ENCODE measurements at regions not wholly inside any gene's neighbourhood (a gene's known extent, or its start where the extent isn't known, plus 50 kb on each side); places are given as distances from the start of the nearest gene placed in this dataset.

DNA sequence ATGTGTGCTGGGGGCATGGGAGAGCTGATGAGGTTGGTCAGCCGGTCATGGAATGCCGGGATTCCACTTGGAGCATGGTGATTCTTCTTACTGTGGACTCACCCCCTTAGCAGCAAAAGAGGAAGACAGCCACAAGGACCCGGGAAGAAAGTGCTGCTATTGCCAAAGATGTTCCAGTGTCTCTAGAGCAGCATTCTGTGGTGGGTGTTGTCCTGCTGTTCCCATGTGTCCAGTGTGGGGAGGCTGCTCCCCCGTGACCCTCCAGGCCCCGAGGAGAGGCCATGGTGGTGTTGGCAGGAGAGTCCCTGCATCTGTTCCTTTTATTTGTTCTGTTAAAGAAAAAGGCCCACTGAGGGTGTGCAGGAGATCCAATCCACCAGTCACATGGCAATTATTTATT, 499.4 kb downstream of the RPS24 start:
- H3K4me1 ChIP-seq (ENCODE audit: control insufficient read depth in 3 of 3, insufficient read depth in 3 of 3, low read length in 3 of 3): no peaks in the 10 kb centered on the region
- no peak overlapping the region for H3K9ac ChIP-seq (ENCODE audit: low read depth in 1 of 3, low read length in 3 of 3)
- H3K36me3 ChIP-seq (ENCODE audit: control insufficient read depth in 3 of 3, insufficient read depth in 3 of 3, low read length in 3 of 3): no peaks in the 10 kb centered on the region
- H3K9me3 ChIP-seq (ENCODE audit: control insufficient read depth in 3 of 3, low read length in 3 of 3): no peaks in the 10 kb centered on the region
- no peak overlapping the region for H3K4me3 ChIP-seq (ENCODE audit: low read length in 3 of 3)
- H3K27me3 ChIP-seq (ENCODE audit: control insufficient read depth in 3 of 3, insufficient read depth in 3 of 3, low read length in 3 of 3): no peaks in the 10 kb centered on the region
- H3K27ac ChIP-seq (ENCODE audit: low read depth, low read length): no peak overlapping the region

DNA sequence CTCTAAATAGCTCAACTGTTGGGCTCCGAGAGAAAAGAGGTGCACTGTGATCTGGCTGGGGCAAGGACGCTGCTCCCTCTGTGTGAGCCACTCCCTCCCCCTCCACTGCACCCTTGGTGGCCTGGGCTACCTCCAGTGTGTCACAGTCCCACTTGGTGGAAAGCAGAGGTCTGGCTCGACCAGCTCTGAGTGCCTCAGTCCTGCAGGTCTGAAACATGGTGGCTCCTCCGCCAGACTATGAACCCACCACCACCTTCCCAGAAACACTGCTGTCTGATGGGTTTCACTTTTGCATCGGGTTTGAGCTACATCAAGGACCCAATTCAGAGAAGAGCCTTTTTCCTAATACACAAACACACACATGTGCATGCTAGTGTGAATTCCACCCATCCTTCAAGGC, 500.1 kb downstream of the RPS24 start:
- Histone ChIP-seq H3K27me3 (ENCODE audit: control insufficient read depth in 3 of 3, insufficient read depth in 3 of 3, low read length in 3 of 3) (no peaks in the 10 kb centered on the region), H3K9me3 (ENCODE audit: control insufficient read depth in 3 of 3, low read length in 3 of 3) (no peaks in the 10 kb centered on the region), H3K4me1 (ENCODE audit: control insufficient read depth in 3 of 3, insufficient read depth in 3 of 3, low read length in 3 of 3) (no peaks in the 10 kb centered on the region), H3K36me3 (ENCODE audit: control insufficient read depth in 3 of 3, insufficient read depth in 3 of 3, low read length in 3 of 3) (no peaks in the 10 kb centered on the region), H3K4me3 (ENCODE audit: low read length in 3 of 3) (no peak overlapping the region), H3K27ac (ENCODE audit: low read depth, low read length) (no peak overlapping the region), H3K9ac (ENCODE audit: low read depth in 1 of 3, low read length in 3 of 3) (no peak overlapping the region)

DNA sequence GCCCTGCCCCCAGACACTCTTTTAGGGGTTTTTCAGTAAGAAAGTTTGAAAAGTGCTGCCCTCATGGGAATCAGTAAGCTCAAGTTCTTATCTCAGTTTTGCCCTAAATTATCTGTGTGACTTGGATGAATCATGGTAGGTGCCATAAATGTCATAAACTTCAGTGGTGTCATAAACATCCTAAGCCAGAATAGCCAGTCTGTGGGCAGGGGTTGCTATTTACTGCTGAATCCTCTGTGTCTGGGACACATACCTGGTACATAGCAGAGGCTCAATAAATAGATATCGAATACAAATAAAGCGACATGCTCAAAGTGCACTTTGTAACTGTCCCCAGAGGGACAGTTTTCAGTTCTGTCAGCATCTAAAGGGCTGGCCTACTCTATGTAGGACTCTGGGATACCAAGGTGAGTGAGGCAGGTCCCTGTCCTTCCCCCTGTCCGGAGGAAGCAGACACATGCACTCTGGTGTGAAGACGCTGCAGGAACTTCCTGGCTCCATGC, 502.1 kb downstream of the RPS24 start:
- Histone ChIP-seq H3K36me3 (ENCODE audit: control insufficient read depth in 3 of 3, insufficient read depth in 3 of 3, low read length in 3 of 3) (no peaks in the 10 kb centered on the region), H3K27me3 (ENCODE audit: control insufficient read depth in 3 of 3, insufficient read depth in 3 of 3, low read length in 3 of 3) (no peaks in the 10 kb centered on the region), H3K27ac (ENCODE audit: low read depth, low read length) (no peak overlapping the region), H3K9me3 (ENCODE audit: control insufficient read depth in 3 of 3, low read length in 3 of 3) (no peaks in the 10 kb centered on the region), H3K9ac (ENCODE audit: low read depth in 1 of 3, low read length in 3 of 3) (no peak overlapping the region), H3K4me3 (ENCODE audit: low read length in 3 of 3) (no peak overlapping the region), H3K4me1 (ENCODE audit: control insufficient read depth in 3 of 3, insufficient read depth in 3 of 3, low read length in 3 of 3) (no peaks in the 10 kb centered on the region)

DNA sequence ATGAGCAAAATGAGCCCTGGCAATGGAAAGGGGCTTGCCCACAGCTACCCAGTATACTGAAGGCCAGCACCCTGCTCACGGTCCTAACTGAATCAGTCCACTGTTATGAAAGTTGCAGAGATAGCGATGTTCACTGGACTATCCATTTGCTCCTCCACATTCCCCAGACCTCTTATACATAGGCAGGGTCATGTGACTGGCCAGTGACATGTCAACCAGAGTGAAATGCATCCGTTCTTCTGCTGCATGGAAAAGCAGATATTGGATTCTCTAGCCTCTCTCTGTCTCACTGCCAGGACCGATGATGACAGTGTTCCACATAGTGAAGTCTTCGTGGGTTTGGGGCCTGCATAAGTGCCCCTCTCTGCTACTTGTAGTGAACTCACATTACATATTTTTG, 503.4 kb downstream of the RPS24 start:
- H3K36me3 ChIP-seq (ENCODE audit: control insufficient read depth in 3 of 3, insufficient read depth in 3 of 3, low read length in 3 of 3): no peaks in the 10 kb centered on the region
- H3K27ac ChIP-seq (ENCODE audit: low read depth, low read length): no peak overlapping the region
- H3K27me3 ChIP-seq (ENCODE audit: control insufficient read depth in 3 of 3, insufficient read depth in 3 of 3, low read length in 3 of 3): no peaks in the 10 kb centered on the region
- H3K9me3 ChIP-seq (ENCODE audit: control insufficient read depth in 3 of 3, low read length in 3 of 3): no peaks in the 10 kb centered on the region
- peaks cover 4 to 9% (median 8%) of the 10 kb centered on the region in 3 donors for H3K4me1 ChIP-seq (ENCODE audit: control insufficient read depth in 3 of 3, insufficient read depth in 3 of 3, low read length in 3 of 3)
- H3K9ac ChIP-seq (ENCODE audit: low read depth in 1 of 3, low read length in 3 of 3): no peak overlapping the region
- no peak overlapping the region for H3K4me3 ChIP-seq (ENCODE audit: low read length in 3 of 3)

DNA sequence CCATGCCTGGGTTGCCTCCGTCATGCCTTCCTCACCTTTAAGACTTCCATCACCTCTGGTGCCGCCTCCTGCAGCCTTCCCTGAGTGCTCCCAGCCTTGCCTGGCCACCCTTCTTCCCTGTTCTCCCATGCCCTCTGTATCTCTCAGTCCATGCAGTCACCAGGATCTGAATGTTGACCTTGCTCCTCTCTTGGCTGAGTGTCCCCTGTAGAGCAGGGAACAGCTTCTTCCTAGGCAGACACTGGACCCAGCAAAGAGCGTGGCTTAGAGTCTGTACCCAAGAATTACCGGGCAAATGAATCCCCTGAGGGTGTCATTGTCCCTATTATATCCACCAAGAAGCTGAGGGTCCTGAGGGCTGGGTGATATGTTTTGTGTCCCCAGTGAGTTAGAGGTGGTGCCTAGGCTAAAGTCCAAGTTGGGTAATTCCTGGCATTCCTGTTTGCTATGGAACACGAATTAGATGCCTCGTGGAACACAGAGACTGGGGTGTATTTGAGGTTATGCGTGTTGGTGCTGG, 505.6 kb downstream of the RPS24 start:
- H3K4me1 ChIP-seq (ENCODE audit: control insufficient read depth in 3 of 3, insufficient read depth in 3 of 3, low read length in 3 of 3): peaks cover 23 to 32% (median 28%) of the 10 kb centered on the region in 3 donors
- no peaks in the 10 kb centered on the region for H3K9me3 ChIP-seq (ENCODE audit: control insufficient read depth in 3 of 3, low read length in 3 of 3)
- no peak overlapping the region for H3K27ac ChIP-seq (ENCODE audit: low read depth, low read length)
- H3K27me3 ChIP-seq (ENCODE audit: control insufficient read depth in 3 of 3, insufficient read depth in 3 of 3, low read length in 3 of 3): no peaks in the 10 kb centered on the region
- H3K36me3 ChIP-seq (ENCODE audit: control insufficient read depth in 3 of 3, insufficient read depth in 3 of 3, low read length in 3 of 3): no peaks in the 10 kb centered on the region
- H3K4me3 ChIP-seq (ENCODE audit: low read length in 3 of 3): no peak overlapping the region
- H3K9ac ChIP-seq (ENCODE audit: low read depth in 1 of 3, low read length in 3 of 3): no peak overlapping the region

DNA sequence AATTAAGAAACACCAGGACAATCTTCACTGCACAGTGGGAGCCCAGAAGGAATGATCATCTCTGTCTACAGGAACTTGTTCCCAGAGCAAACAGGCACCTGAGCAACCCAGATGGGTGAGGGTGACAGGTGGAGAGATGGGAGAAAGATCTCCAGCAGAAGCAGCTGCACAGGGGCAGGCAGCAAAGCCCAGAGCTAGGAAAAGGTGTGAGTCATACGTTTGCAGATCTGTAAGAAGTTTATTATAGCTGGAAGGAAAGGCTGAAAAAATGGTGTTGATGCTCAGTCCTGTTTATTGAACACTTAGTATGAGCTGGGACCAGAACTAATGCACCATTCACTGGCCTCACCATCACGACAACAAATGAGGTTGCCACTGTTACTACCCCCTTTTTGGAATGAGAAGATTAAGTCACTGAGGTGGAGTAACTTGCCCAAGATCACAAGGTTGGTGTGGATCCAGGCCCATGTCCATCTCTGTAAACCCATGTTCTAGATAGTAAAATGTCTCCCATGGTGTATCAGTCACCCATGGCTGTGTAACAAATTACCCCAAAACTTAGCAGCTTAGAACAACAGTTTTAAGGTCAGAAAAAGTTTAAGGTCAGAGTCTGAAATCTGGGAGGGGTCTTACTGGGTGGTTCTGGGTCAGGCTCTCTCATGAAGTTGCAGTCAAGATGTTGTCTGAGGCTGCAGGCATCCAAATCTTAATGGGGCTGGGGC, 506.9 kb downstream of the RPS24 start:
- H3K4me1 ChIP-seq (ENCODE audit: control insufficient read depth in 3 of 3, insufficient read depth in 3 of 3, low read length in 3 of 3): peaks cover 31 to 39% (median 33%) of the 10 kb centered on the region in 3 donors
- H3K27me3 ChIP-seq (ENCODE audit: control insufficient read depth in 3 of 3, insufficient read depth in 3 of 3, low read length in 3 of 3): no peaks in the 10 kb centered on the region
- no peak overlapping the region for H3K9ac ChIP-seq (ENCODE audit: low read depth in 1 of 3, low read length in 3 of 3)
- no peaks in the 10 kb centered on the region for H3K36me3 ChIP-seq (ENCODE audit: control insufficient read depth in 3 of 3, insufficient read depth in 3 of 3, low read length in 3 of 3)
- no peaks in the 10 kb centered on the region for H3K9me3 ChIP-seq (ENCODE audit: control insufficient read depth in 3 of 3, low read length in 3 of 3)
- no peak overlapping the region for H3K27ac ChIP-seq (ENCODE audit: low read depth, low read length)
- no peak overlapping the region for H3K4me3 ChIP-seq (ENCODE audit: low read length in 3 of 3)

DNA sequence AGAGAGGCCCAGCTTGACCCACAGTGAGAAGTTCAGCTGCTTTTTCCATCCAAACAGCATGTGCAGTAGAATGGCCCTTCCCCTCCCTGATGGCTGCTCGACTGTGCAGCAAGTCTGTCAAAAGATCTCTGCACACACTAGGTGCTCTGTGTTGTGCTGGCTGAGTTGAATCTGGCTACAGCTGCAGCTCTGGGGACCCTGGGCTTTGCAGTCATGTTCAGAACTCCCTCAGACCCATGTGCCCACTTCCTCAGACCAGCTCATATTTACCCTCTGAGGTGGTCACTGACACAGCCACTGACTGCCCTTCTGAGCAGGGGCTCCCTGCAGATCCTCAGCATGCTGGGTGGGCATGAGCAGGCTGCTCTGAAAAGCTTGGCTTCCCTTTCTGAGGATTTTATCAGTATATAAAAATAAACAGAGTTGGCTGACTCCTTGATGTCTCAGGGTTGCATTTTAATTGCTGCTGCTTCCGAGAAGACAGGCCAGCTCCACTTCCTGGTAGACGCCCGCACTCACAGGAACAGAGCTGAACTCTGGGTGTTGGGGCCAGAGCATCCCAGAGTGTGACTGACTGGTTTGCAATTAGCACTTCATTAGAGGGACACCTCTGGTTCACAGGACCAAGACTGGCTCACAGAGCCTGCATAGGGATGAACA, 507.9 kb downstream of the RPS24 start:
- H3K27ac ChIP-seq (ENCODE audit: low read depth, low read length): no peak overlapping the region
- no peak overlapping the region for H3K4me3 ChIP-seq (ENCODE audit: low read length in 3 of 3)
- H3K9ac ChIP-seq (ENCODE audit: low read depth in 1 of 3, low read length in 3 of 3): no peak overlapping the region
- no peaks in the 10 kb centered on the region for H3K36me3 ChIP-seq (ENCODE audit: control insufficient read depth in 3 of 3, insufficient read depth in 3 of 3, low read length in 3 of 3)
- no peaks in the 10 kb centered on the region for H3K9me3 ChIP-seq (ENCODE audit: control insufficient read depth in 3 of 3, low read length in 3 of 3)
- H3K27me3 ChIP-seq (ENCODE audit: control insufficient read depth in 3 of 3, insufficient read depth in 3 of 3, low read length in 3 of 3): no peaks in the 10 kb centered on the region
- H3K4me1 ChIP-seq (ENCODE audit: control insufficient read depth in 3 of 3, insufficient read depth in 3 of 3, low read length in 3 of 3): peaks cover 31 to 39% (median 33%) of the 10 kb centered on the region in 3 donors

DNA sequence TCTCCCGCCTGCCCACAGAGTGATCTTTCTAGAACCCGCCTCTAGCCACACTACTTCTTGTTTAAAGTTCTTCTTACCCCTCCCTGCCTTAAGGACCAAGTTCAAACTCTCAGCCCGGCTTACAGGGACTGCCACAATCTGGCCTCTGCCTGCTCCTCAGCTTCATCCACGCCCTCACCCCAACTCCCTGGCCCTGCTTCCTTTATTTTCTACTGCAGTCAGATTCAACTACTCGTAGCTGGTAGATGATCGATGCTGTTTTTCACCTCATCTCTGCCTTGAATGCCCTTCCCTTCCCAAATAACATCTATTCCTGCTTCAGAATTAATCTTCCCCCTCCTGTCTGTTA, 508.5 kb downstream of the RPS24 start:
- no peaks in the 10 kb centered on the region for H3K9me3 ChIP-seq (ENCODE audit: control insufficient read depth in 3 of 3, low read length in 3 of 3)
- no peaks in the 10 kb centered on the region for H3K36me3 ChIP-seq (ENCODE audit: control insufficient read depth in 3 of 3, insufficient read depth in 3 of 3, low read length in 3 of 3)
- no peak overlapping the region for H3K9ac ChIP-seq (ENCODE audit: low read depth in 1 of 3, low read length in 3 of 3)
- H3K27me3 ChIP-seq (ENCODE audit: control insufficient read depth in 3 of 3, insufficient read depth in 3 of 3, low read length in 3 of 3): no peaks in the 10 kb centered on the region
- H3K4me1 ChIP-seq (ENCODE audit: control insufficient read depth in 3 of 3, insufficient read depth in 3 of 3, low read length in 3 of 3): peaks cover 31 to 39% (median 33%) of the 10 kb centered on the region in 3 donors
- H3K27ac ChIP-seq (ENCODE audit: low read depth, low read length): peak overlapping the region; percentile 38
- H3K4me3 ChIP-seq (ENCODE audit: low read length in 3 of 3): no peak overlapping the region

DNA sequence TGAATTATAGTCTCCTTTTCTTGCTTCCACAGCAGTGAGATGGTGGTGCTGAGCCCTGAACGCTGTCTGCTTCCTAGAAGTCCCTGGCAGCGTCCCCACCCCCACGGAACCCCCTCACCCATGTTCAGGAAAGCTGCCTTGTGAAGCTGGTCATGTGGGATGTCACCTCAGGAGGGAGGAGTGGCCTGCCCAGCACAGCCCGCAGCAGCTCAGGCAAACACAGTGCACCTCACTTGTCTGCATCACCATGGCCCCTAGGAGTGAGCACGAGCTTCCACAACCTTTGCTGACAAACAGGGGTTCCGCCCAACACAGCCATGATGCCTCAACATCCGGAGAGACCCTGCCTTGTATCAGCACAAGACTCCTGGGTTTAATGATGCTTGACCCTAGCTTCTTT, 508.9 kb downstream of the RPS24 start:
- Histone ChIP-seq H3K4me3 (ENCODE audit: low read length in 3 of 3) (no peak overlapping the region), H3K9me3 (ENCODE audit: control insufficient read depth in 3 of 3, low read length in 3 of 3) (no peaks in the 10 kb centered on the region), H3K36me3 (ENCODE audit: control insufficient read depth in 3 of 3, insufficient read depth in 3 of 3, low read length in 3 of 3) (no peaks in the 10 kb centered on the region), H3K9ac (ENCODE audit: low read depth in 1 of 3, low read length in 3 of 3) (peak overlapping the region in 1 of 3 donors; percentile 50), H3K27ac (ENCODE audit: low read depth, low read length) (peak overlapping the region; percentile 38), H3K4me1 (ENCODE audit: control insufficient read depth in 3 of 3, insufficient read depth in 3 of 3, low read length in 3 of 3) (peaks cover 31 to 39% (median 33%) of the 10 kb centered on the region in 3 donors), H3K27me3 (ENCODE audit: control insufficient read depth in 3 of 3, insufficient read depth in 3 of 3, low read length in 3 of 3) (no peaks in the 10 kb centered on the region)

DNA sequence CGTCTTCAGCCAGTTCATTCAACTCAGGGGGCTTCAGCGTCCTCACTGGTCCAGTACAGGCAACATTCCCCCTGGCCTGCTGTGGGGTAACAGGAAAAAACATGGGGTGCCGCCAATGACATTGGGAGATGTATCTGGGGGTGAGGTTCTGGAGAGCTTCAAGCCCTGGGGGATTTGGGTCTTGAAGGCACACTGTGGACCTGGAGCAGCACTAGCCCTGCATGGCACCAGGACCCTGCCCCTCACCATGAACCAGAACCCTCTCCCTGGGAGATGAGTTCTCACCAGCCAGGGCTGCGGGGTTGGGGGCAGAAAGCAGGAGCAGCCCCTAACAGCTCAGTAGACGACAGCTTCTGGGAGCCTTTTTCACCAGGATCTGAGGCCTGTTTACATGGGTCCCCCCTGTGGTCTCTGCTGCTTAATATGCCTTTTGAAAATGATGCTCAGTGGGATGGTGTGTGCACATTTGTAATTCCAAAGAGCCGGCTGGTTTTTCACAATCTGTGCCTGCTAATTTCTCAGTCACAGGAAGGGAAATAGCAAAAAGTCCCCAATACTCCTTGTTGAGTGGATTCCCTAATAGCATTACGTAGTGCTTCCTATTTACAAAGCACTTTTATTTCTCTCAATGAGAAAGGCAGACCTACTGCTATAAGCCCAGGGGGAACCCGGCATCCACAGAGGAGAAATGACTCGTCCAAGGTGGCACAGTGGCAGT, 509.5 kb downstream of the RPS24 start:
- Histone ChIP-seq H3K27ac (ENCODE audit: low read depth, low read length) (peak overlapping the region; percentile 38), H3K36me3 (ENCODE audit: control insufficient read depth in 3 of 3, insufficient read depth in 3 of 3, low read length in 3 of 3) (no peaks in the 10 kb centered on the region), H3K4me3 (ENCODE audit: low read length in 3 of 3) (peak overlapping the region in 1 of 3 donors; percentile 27), H3K27me3 (ENCODE audit: control insufficient read depth in 3 of 3, insufficient read depth in 3 of 3, low read length in 3 of 3) (no peaks in the 10 kb centered on the region), H3K9ac (ENCODE audit: low read depth in 1 of 3, low read length in 3 of 3) (peak overlapping the region in 1 of 3 donors; percentile 50), H3K4me1 (ENCODE audit: control insufficient read depth in 3 of 3, insufficient read depth in 3 of 3, low read length in 3 of 3) (peaks cover 31 to 39% (median 33%) of the 10 kb centered on the region in 3 donors), H3K9me3 (ENCODE audit: control insufficient read depth in 3 of 3, low read length in 3 of 3) (no peaks in the 10 kb centered on the region)
